Natural killer cell (primary cell): ENCODE measurements at regions not wholly inside any gene's neighbourhood (a gene's known extent, or its start where the extent isn't known, plus 50 kb on each side); places are given as distances from the start of the nearest gene placed in this dataset.

Experiments
- ATAC-seq, 3 donors: fragments of 150-1000 bp in 2 of 3; fragments of 200-7000 bp in 1 of 3; cut with Tn5 transposase; 1 replicate in 1 of 3; 2 replicates in 2 of 3; pipeline ENCODE4 v1.10.0; 2021; ENCODE audit warnings: mild to moderate bottlenecking in 2 of 3, moderate library complexity in 2 of 3
- DNase-seq, 2 donors: peaks; one replicate each; pipeline versions ENCODE4 v3.0.0 to v3.0.0-alpha.2; 2013 to 2021; ENCODE audit warnings: mixed read lengths in 1 of 2
- H3K27ac ChIP-seq: one replicate; pipeline ENCODE4 v1.5.1; 2013; ENCODE audit warnings: mild to moderate bottlenecking, low read length
- H3K27me3 ChIP-seq: one replicate; pipeline ENCODE4 v1.6.1; 2013; ENCODE audit warnings: low read length; ENCODE audit not compliant: control insufficient read depth, insufficient read depth
- H3K36me3 ChIP-seq: one replicate; pipeline ENCODE4 v1.6.1; 2013; ENCODE audit warnings: low read length; ENCODE audit not compliant: control insufficient read depth, insufficient read depth
- H3K4me1 ChIP-seq: one replicate; pipeline ENCODE4 v1.6.1; 2013; ENCODE audit warnings: low read length; ENCODE audit not compliant: control insufficient read depth, insufficient read depth
- H3K4me3 ChIP-seq: one replicate; pipeline ENCODE4 v1.5.1; 2013; ENCODE audit warnings: low read length
- H3K9me3 ChIP-seq: one replicate; pipeline ENCODE4 v1.6.1; 2013; ENCODE audit warnings: low read length; ENCODE audit not compliant: control insufficient read depth, insufficient read depth
- H3K27ac Mint-ChIP-seq, 2 donors: one replicate each; pipeline ENCODE4 v1.8.0; 2022; ENCODE audit warnings: mild to moderate bottlenecking in 2 of 2, mixed read lengths in 2 of 2, moderate library complexity in 1 of 2
- H3K27me3 Mint-ChIP-seq, 2 donors: one replicate each; pipeline ENCODE4 v1.8.0; 2022; ENCODE audit warnings: low read depth in 2 of 2, mixed read lengths in 2 of 2
- H3K36me3 Mint-ChIP-seq: one replicate; pipeline ENCODE4 v1.8.0; 2022; ENCODE audit warnings: mixed read lengths
- H3K4me1 Mint-ChIP-seq, 2 donors: one replicate each; pipeline ENCODE4 v1.8.0; 2022; ENCODE audit warnings: mixed read lengths in 2 of 2
- H3K4me3 Mint-ChIP-seq: one replicate; pipeline ENCODE4 v1.8.0; 2022; ENCODE audit warnings: mild to moderate bottlenecking, moderate library complexity, mixed read lengths
- H3K9me3 Mint-ChIP-seq, 2 donors: one replicate each; pipeline ENCODE4 v1.8.0; 2022; ENCODE audit warnings: mixed read lengths in 2 of 2
- CTCF ChIP-seq: fragments of 200-600 bp; IDR thresholded peaks from one replicate; pipeline ENCODE4 v1.8.0; 2022; ENCODE audit warnings: antibody characterized with exemption
- WGBS: methylation state at CpG from one replicate; pipeline ENCODE4 v1.1.7; 2013; ENCODE audit warnings: missing lambda C conversion rate; ENCODE audit not compliant: insufficient coverage; 5-methylcytosine and 5-hydroxymethylcytosine counted together
- intact Hi-C: fragments of 100-400 bp; cut with micrococcal nuclease; formaldehyde crosslinking; loops from one replicate; pipeline ENCODE4 v1.14.2; 2022

GRCh38 chr18:22663378-22663777, 245.7 kb upstream of the CTAGE1 start:
- Histone ChIP-seq H3K9me3 (no peaks in the 10 kb centered on the region), H3K36me3 (no peaks in the 10 kb centered on the region), H3K27ac (no peak overlapping the region), H3K27me3 (no peaks in the 10 kb centered on the region), H3K4me3 (no peak overlapping the region), H3K4me1 (no peaks in the 10 kb centered on the region)
- Mint-ChIP-seq H3K4me1 (no peaks in the 10 kb centered on the region), H3K27ac (no peak overlapping the region), H3K36me3 (peaks cover 10% of the 10 kb centered on the region), H3K4me3 (no peak overlapping the region), H3K27me3 (peaks cover 0 to 13% of the 10 kb centered on the region in 2 donors), H3K9me3 (peaks cover 13 to 15% of the 10 kb centered on the region in 2 donors)
- WGBS: no CpG with 5 or more reads among the region's 1 CpG
- no peak for DNase-seq
- intact Hi-C loops: no loop called here
- no peak for ATAC-seq
- TF ChIP-seq CTCF: no peak

- DNase-seq (no peak), ATAC-seq (no peak)
- Mint-ChIP-seq H3K36me3 (peaks cover 4% of the 10 kb centered on the region), H3K4me3 (no peak overlapping the region), H3K27ac (no peak overlapping the region), H3K4me1 (no peaks in the 10 kb centered on the region), H3K9me3 (peaks cover 6 to 10% of the 10 kb centered on the region in 2 donors), H3K27me3 (peaks cover 11% of the 10 kb centered on the region in 2 donors)
- no peak for TF ChIP-seq CTCF
- Histone ChIP-seq H3K9me3 (no peaks in the 10 kb centered on the region), H3K27me3 (no peaks in the 10 kb centered on the region), H3K36me3 (no peaks in the 10 kb centered on the region), H3K4me3 (no peak overlapping the region), H3K4me1 (no peaks in the 10 kb centered on the region), H3K27ac (no peak overlapping the region)
- 93% methylated on average over 4 of the region's 4 CpGs for WGBS
- intact Hi-C loops: no loop called here
These were observed 248.8 kb upstream of the CTAGE1 start for GRCh38 chr18:22666411-22666940.

- peaks cover 11% of the 10 kb centered on the region in 2 donors for H3K27me3 Mint-ChIP-seq
- Histone ChIP-seq H3K4me1 (no peaks in the 10 kb centered on the region), H3K9me3 (no peaks in the 10 kb centered on the region), H3K27ac (no peak overlapping the region), H3K4me3 (no peak overlapping the region), H3K27me3 (no peaks in the 10 kb centered on the region), H3K36me3 (no peaks in the 10 kb centered on the region)
- no peak for TF ChIP-seq CTCF
- WGBS: 77% methylated on average over 4 of the region's 4 CpGs
- no peak for DNase-seq
- no peak for ATAC-seq
- H3K4me1 Mint-ChIP-seq: no peaks in the 10 kb centered on the region
- H3K36me3 Mint-ChIP-seq: peaks cover 4% of the 10 kb centered on the region
- H3K27ac Mint-ChIP-seq: no peak overlapping the region
- H3K9me3 Mint-ChIP-seq: peaks cover 6 to 10% of the 10 kb centered on the region in 2 donors
- H3K4me3 Mint-ChIP-seq: no peak overlapping the region
- intact Hi-C loops: no loop called here
These were observed 249.4 kb upstream of the CTAGE1 start for GRCh38 chr18:22667156-22667555.
